CD8-positive, alpha-beta memory T cell (primary cell): ENCODE measurements at regions not wholly inside any gene's neighbourhood (a gene's known extent, or its start where the extent isn't known, plus 50 kb on each side); places are given as distances from the start of the nearest gene placed in this dataset.

Experiments used
- CTCF ChIA-PET: fragments of 350-600 bp; sonication (Branson Sonifier 250); formaldehyde crosslinking; loops from one replicate; lab custom pipeline; 2021; ENCODE audit warnings: antibody characterized with exemption; lab: Charles Lee
- POLR2A ChIA-PET: fragments of 350-600 bp; sonication (Branson Sonifier 250); formaldehyde crosslinking; loops from one replicate; lab custom pipeline; 2021; ENCODE audit warnings: antibody characterized with exemption; lab: Charles Lee
- DNase-seq, 5 donors: peaks; one replicate each; pipeline versions ENCODE4 v3.0.0 to v3.0.0-alpha.2; 2020 to 2022; ENCODE audit warnings: mixed read lengths in 1 of 5
- H3K27ac ChIP-seq: one replicate; pipeline ENCODE4 v1.7.0; 2013; ENCODE audit warnings: low read depth, mild to moderate bottlenecking, low read length, moderate library complexity
- H3K27me3 ChIP-seq: 2 replicates; pipeline ENCODE4 v1.7.0; 2013; ENCODE audit warnings: low read length, mild to moderate bottlenecking; ENCODE audit not compliant: insufficient read depth, poor library complexity, severe bottlenecking
- H3K36me3 ChIP-seq: 2 replicates; pipeline ENCODE4 v1.7.0; 2013; ENCODE audit warnings: mild to moderate bottlenecking, low read length, moderate library complexity; ENCODE audit not compliant: insufficient read depth
- H3K4me1 ChIP-seq: 2 replicates; pipeline ENCODE4 v1.7.0; 2013; ENCODE audit warnings: mild to moderate bottlenecking, low read length, moderate library complexity; ENCODE audit not compliant: insufficient read depth
- H3K4me3 ChIP-seq: 2 replicates; pipeline ENCODE4 v1.7.0; 2013; ENCODE audit warnings: mild to moderate bottlenecking, low read length
- H3K9me3 ChIP-seq: 2 replicates; pipeline ENCODE4 v1.7.0; 2013; ENCODE audit warnings: mild to moderate bottlenecking, low read length
- H3K27ac Mint-ChIP-seq, 8 donors: one replicate each; pipeline ENCODE4 v1.8.0; 2020 to 2021; ENCODE audit warnings: mixed read lengths in 8 of 8, mild to moderate bottlenecking in 6 of 8, inconsistent platforms in 3 of 8, moderate library complexity in 3 of 8
- H3K27me3 Mint-ChIP-seq, 2 donors: one replicate each; pipeline ENCODE4 v1.8.0; 2020 to 2021; ENCODE audit warnings: mixed read lengths in 2 of 2, mild to moderate bottlenecking in 1 of 2, moderate library complexity in 1 of 2
- H3K36me3 Mint-ChIP-seq, 3 donors: one replicate each; pipeline ENCODE4 v1.8.0; 2020 to 2021; ENCODE audit warnings: mixed read lengths in 3 of 3, inconsistent platforms in 1 of 3, mild to moderate bottlenecking in 1 of 3
- H3K4me1 Mint-ChIP-seq, 3 donors: one replicate each; pipeline ENCODE4 v1.8.0; 2020 to 2021; ENCODE audit warnings: mixed read lengths in 3 of 3, inconsistent platforms in 1 of 3, mild to moderate bottlenecking in 1 of 3
- H3K4me3 Mint-ChIP-seq, 7 donors: one replicate each; pipeline ENCODE4 v1.8.0; 2020 to 2021; ENCODE audit warnings: mixed read lengths in 7 of 7, mild to moderate bottlenecking in 6 of 7, moderate library complexity in 4 of 7, inconsistent platforms in 2 of 7
- H3K9me3 Mint-ChIP-seq, 5 donors: one replicate each; pipeline ENCODE4 v1.8.0; 2020 to 2022; ENCODE audit warnings: mixed read lengths in 5 of 5, mild to moderate bottlenecking in 3 of 5, moderate library complexity in 2 of 5, inconsistent platforms in 1 of 5

GRCh38 chr9:106590759-106591505, 272.0 kb upstream of the ZNF462 start:
- no peaks in the 10 kb centered on the region for H3K36me3 ChIP-seq
- DNase-seq, result no peak
- H3K4me1 ChIP-seq, result no peaks in the 10 kb centered on the region
- ChIA-PET CTCF (no interaction called here), POLR2A (no interaction called here)
- H3K27me3 ChIP-seq, result no peaks in the 10 kb centered on the region
- H3K27me3 Mint-ChIP-seq, result no peaks in the 10 kb centered on the region
- H3K27ac ChIP-seq, result no peak overlapping the region
- H3K4me3 ChIP-seq, result no peak overlapping the region
- no peaks in the 10 kb centered on the region for H3K4me1 Mint-ChIP-seq
- no peak overlapping the region for H3K4me3 Mint-ChIP-seq
- no peak overlapping the region for H3K27ac Mint-ChIP-seq
- H3K9me3 Mint-ChIP-seq, result peaks cover 3 to 14% (median 5%) of the 10 kb centered on the region in 5 donors
- no peaks in the 10 kb centered on the region for H3K9me3 ChIP-seq
- H3K36me3 Mint-ChIP-seq, result no peaks in the 10 kb centered on the region

- Mint-ChIP-seq H3K9me3 (peaks cover 0 to 12% (median 4%) of the 10 kb centered on the region in 5 donors), H3K4me3 (no peak overlapping the region), H3K4me1 (no peaks in the 10 kb centered on the region), H3K27me3 (no peaks in the 10 kb centered on the region), H3K27ac (no peak overlapping the region), H3K36me3 (no peaks in the 10 kb centered on the region)
- no peaks in the 10 kb centered on the region for H3K27me3 ChIP-seq
- no peaks in the 10 kb centered on the region for H3K4me1 ChIP-seq
- no peak for DNase-seq
- no peaks in the 10 kb centered on the region for H3K36me3 ChIP-seq
- H3K27ac ChIP-seq, result no peak overlapping the region
- ChIA-PET CTCF (no interaction called here), POLR2A (no interaction called here)
- no peaks in the 10 kb centered on the region for H3K9me3 ChIP-seq
- H3K4me3 ChIP-seq, result no peak overlapping the region
Measured at GRCh38 chr9:106593201-106593600, 269.8 kb upstream of the ZNF462 start.

GRCh38 chr9:106596984-106597383, 266.0 kb upstream of the ZNF462 start:
- H3K4me1 ChIP-seq, result no peaks in the 10 kb centered on the region
- DNase-seq, result no peak
- no peak overlapping the region for H3K4me3 ChIP-seq
- no peak overlapping the region for H3K27ac ChIP-seq
- Mint-ChIP-seq H3K36me3 (no peaks in the 10 kb centered on the region), H3K9me3 (peaks cover 0 to 8% (median 4%) of the 10 kb centered on the region in 5 donors), H3K27ac (no peak overlapping the region), H3K27me3 (no peaks in the 10 kb centered on the region), H3K4me1 (no peaks in the 10 kb centered on the region), H3K4me3 (no peak overlapping the region)
- CTCF ChIA-PET, result no interaction called here
- no peaks in the 10 kb centered on the region for H3K9me3 ChIP-seq
- POLR2A ChIA-PET, result no interaction called here
- no peaks in the 10 kb centered on the region for H3K36me3 ChIP-seq
- no peaks in the 10 kb centered on the region for H3K27me3 ChIP-seq

GRCh38 chr9:106600955-106601560, 261.9 kb upstream of the ZNF462 start:
- Mint-ChIP-seq H3K4me3 (no peak overlapping the region), H3K9me3 (peaks cover 8 to 18% (median 8%) of the 10 kb centered on the region in 5 donors), H3K27me3 (no peaks in the 10 kb centered on the region), H3K4me1 (no peaks in the 10 kb centered on the region), H3K36me3 (no peaks in the 10 kb centered on the region), H3K27ac (no peak overlapping the region)
- ChIA-PET POLR2A (no interaction called here), CTCF (no interaction called here)
- no peak overlapping the region for H3K27ac ChIP-seq
- H3K27me3 ChIP-seq, result no peaks in the 10 kb centered on the region
- no peaks in the 10 kb centered on the region for H3K36me3 ChIP-seq
- DNase-seq, result no peak
- H3K4me3 ChIP-seq, result no peak overlapping the region
- no peaks in the 10 kb centered on the region for H3K9me3 ChIP-seq
- no peaks in the 10 kb centered on the region for H3K4me1 ChIP-seq

GRCh38 chr9:106602344-106602743, 260.6 kb upstream of the ZNF462 start:
- ChIA-PET CTCF (no interaction called here), POLR2A (no interaction called here)
- Histone ChIP-seq H3K9me3 (no peaks in the 10 kb centered on the region), H3K4me1 (no peaks in the 10 kb centered on the region), H3K27ac (no peak overlapping the region), H3K27me3 (no peaks in the 10 kb centered on the region), H3K36me3 (no peaks in the 10 kb centered on the region), H3K4me3 (no peak overlapping the region)
- H3K27me3 Mint-ChIP-seq, result no peaks in the 10 kb centered on the region
- H3K27ac Mint-ChIP-seq, result no peak overlapping the region
- no peaks in the 10 kb centered on the region for H3K36me3 Mint-ChIP-seq
- no peaks in the 10 kb centered on the region for H3K4me1 Mint-ChIP-seq
- DNase-seq, result no peak
- H3K4me3 Mint-ChIP-seq, result no peak overlapping the region
- peaks cover 8 to 18% (median 9%) of the 10 kb centered on the region in 5 donors for H3K9me3 Mint-ChIP-seq

GRCh38 chr9:106613250-106613737, 249.7 kb upstream of the ZNF462 start:
- Mint-ChIP-seq H3K9me3 (peaks cover 0 to 10% (median 0%) of the 10 kb centered on the region in 5 donors), H3K4me3 (no peak overlapping the region), H3K27ac (no peak overlapping the region), H3K27me3 (no peaks in the 10 kb centered on the region), H3K36me3 (no peaks in the 10 kb centered on the region), H3K4me1 (no peaks in the 10 kb centered on the region)
- Histone ChIP-seq H3K36me3 (no peaks in the 10 kb centered on the region), H3K27me3 (no peaks in the 10 kb centered on the region), H3K27ac (no peak overlapping the region), H3K9me3 (no peaks in the 10 kb centered on the region), H3K4me3 (no peak overlapping the region), H3K4me1 (no peaks in the 10 kb centered on the region)
- DNase-seq, result no peak
- ChIA-PET CTCF (no interaction called here), POLR2A (no interaction called here)

- Histone ChIP-seq H3K9me3 (no peaks in the 10 kb centered on the region), H3K4me3 (no peak overlapping the region), H3K27me3 (no peaks in the 10 kb centered on the region), H3K4me1 (no peaks in the 10 kb centered on the region), H3K27ac (no peak overlapping the region), H3K36me3 (no peaks in the 10 kb centered on the region)
- peaks cover 0 to 14% (median 0%) of the 10 kb centered on the region in 5 donors for H3K9me3 Mint-ChIP-seq
- no peak overlapping the region for H3K4me3 Mint-ChIP-seq
- ChIA-PET CTCF (no interaction called here), POLR2A (no interaction called here)
- no peaks in the 10 kb centered on the region for H3K27me3 Mint-ChIP-seq
- no peaks in the 10 kb centered on the region for H3K4me1 Mint-ChIP-seq
- no peak overlapping the region for H3K27ac Mint-ChIP-seq
- DNase-seq, result no peak
- no peaks in the 10 kb centered on the region for H3K36me3 Mint-ChIP-seq
Measured at GRCh38 chr9:106615118-106615889, 247.7 kb upstream of the ZNF462 start.

- Histone ChIP-seq H3K9me3 (no peaks in the 10 kb centered on the region), H3K27ac (no peak overlapping the region), H3K27me3 (no peaks in the 10 kb centered on the region), H3K36me3 (no peaks in the 10 kb centered on the region), H3K4me3 (no peak overlapping the region), H3K4me1 (no peaks in the 10 kb centered on the region)
- ChIA-PET CTCF (no interaction called here), POLR2A (no interaction called here)
- Mint-ChIP-seq H3K4me1 (no peaks in the 10 kb centered on the region), H3K27me3 (no peaks in the 10 kb centered on the region), H3K9me3 (peaks cover 0 to 14% (median 0%) of the 10 kb centered on the region in 5 donors), H3K36me3 (no peaks in the 10 kb centered on the region), H3K27ac (no peak overlapping the region), H3K4me3 (no peak overlapping the region)
- no peak for DNase-seq
Measured at GRCh38 chr9:106616026-106616425, 246.9 kb upstream of the ZNF462 start.
